ENCODE measurements at regions not wholly inside any gene's neighbourhood (a gene's known extent, or its start where the extent isn't known, plus 50 kb on each side); places are given as distances from the start of the nearest gene placed in this dataset.

GRCh38 chr1:9482816-9483572 is 56.3 kb upstream of the SLC25A33 start:
- H3K36me3 ChIP-seq (ENCODE audit: control insufficient read depth, insufficient read depth, low read length) = no peaks in the 10 kb centered on the region
- ChIA-PET POLR2A (no interaction called here), CTCF (interaction anchor here (0.6 kb wide), 1 partner anchor 36 kb away, joined by 3 read pairs; no protein-coding TSS in a partner anchor)
- H3K27me3 ChIP-seq (replicated peaks; ENCODE audit: control insufficient read depth, insufficient read depth, low read length) = no peaks in the 10 kb centered on the region
- no peaks in the 10 kb centered on the region; the same call in 1 of the 2 replicates for H3K9me3 ChIP-seq
- intact Hi-C loops (cut with micrococcal nuclease; ENCODE audit: unreplicated experiment) = no loop called here
- Mint-ChIP-seq H3K4me3 (ENCODE audit: unreplicated experiment) (no peak overlapping the region), H3K27me3 (ENCODE audit: insufficient read depth, unreplicated experiment) (no peaks in the 10 kb centered on the region), H3K36me3 (ENCODE audit: insufficient read depth, unreplicated experiment) (no peaks in the 10 kb centered on the region), H3K4me1 (ENCODE audit: low read depth, unreplicated experiment) (no peaks in the 10 kb centered on the region), H3K9me3 (ENCODE audit: unreplicated experiment) (no peaks in the 10 kb centered on the region), H3K27ac (ENCODE audit: unreplicated experiment) (no peak overlapping the region)
- DNase-seq = no peak
- no peak for TF ChIP-seq CTCF (IDR thresholded peaks at IDR 0.05; ENCODE audit: insufficient read depth in 1 of 2, low read depth in 1 of 2, low read length in 1 of 2, severe bottlenecking in 1 of 2, unreplicated experiment in 1 of 2)
- H3K4me1 ChIP-seq = no peaks in the 10 kb centered on the region
- no peak overlapping the region for H3K4me3 ChIP-seq (ENCODE audit: low read depth, low read length)
- no TSS peak for BruUV-seq (replicated peaks)

- Mint-ChIP-seq H3K27me3 (ENCODE audit: insufficient read depth, unreplicated experiment) (no peaks in the 10 kb centered on the region), H3K4me1 (ENCODE audit: low read depth, unreplicated experiment) (peaks cover 2% of the 10 kb centered on the region), H3K4me3 (ENCODE audit: unreplicated experiment) (no peak overlapping the region), H3K36me3 (ENCODE audit: insufficient read depth, unreplicated experiment) (no peaks in the 10 kb centered on the region), H3K27ac (ENCODE audit: unreplicated experiment) (no peak overlapping the region), H3K9me3 (ENCODE audit: unreplicated experiment) (no peaks in the 10 kb centered on the region)
- TF ChIP-seq CTCF (IDR thresholded peaks at IDR 0.05; ENCODE audit: insufficient read depth in 1 of 2, low read depth in 1 of 2, low read length in 1 of 2, severe bottlenecking in 1 of 2, unreplicated experiment in 1 of 2) = no peak
- ChIA-PET CTCF (interaction anchor here (0.6 kb wide), 1 partner anchor 200 kb away, joined by 3 read pairs; no protein-coding TSS in a partner anchor), POLR2A (no interaction called here)
- Histone ChIP-seq H3K36me3 (ENCODE audit: control insufficient read depth, insufficient read depth, low read length) (no peaks in the 10 kb centered on the region), H3K27me3 (replicated peaks; ENCODE audit: control insufficient read depth, insufficient read depth, low read length) (no peaks in the 10 kb centered on the region), H3K4me3 (ENCODE audit: low read depth, low read length) (no peak overlapping the region), H3K9me3 (no peaks in the 10 kb centered on the region), H3K4me1 (no peaks in the 10 kb centered on the region)
- DNase-seq = no peak
- no TSS peak for BruUV-seq (replicated peaks)
- intact Hi-C loops (cut with micrococcal nuclease; ENCODE audit: unreplicated experiment) = no loop called here
Observed at GRCh38 chr1:9486466-9487140, 52.7 kb upstream of the SLC25A33 start.

All from Caco-2 (cell line).